GM10266 (cell line): ENCODE measurements at regions not wholly inside any gene's neighbourhood (a gene's known extent, or its start where the extent isn't known, plus 50 kb on each side); places are given as distances from the start of the nearest gene placed in this dataset.
"Not testable (repeated sequence)": the region's sequence is repeated elsewhere in the genome, so short reads cannot be mapped to it uniquely, and the experiment has no call there.

Experiments used
- DNase-seq: peaks from one replicate; pipeline ENCODE4 v3.0.0; 2012; ENCODE audit errors: extremely low spot score
- TF ChIP-seq, protein P1 (sequence below): IDR thresholded peaks from 2 replicates; pipeline ENCODE4 v1.5.1; 2012; ENCODE audit warnings: mild to moderate bottlenecking, low read depth; ENCODE audit not compliant: control insufficient read depth, insufficient read depth; ENCODE audit errors: missing control alignments

DNA sequence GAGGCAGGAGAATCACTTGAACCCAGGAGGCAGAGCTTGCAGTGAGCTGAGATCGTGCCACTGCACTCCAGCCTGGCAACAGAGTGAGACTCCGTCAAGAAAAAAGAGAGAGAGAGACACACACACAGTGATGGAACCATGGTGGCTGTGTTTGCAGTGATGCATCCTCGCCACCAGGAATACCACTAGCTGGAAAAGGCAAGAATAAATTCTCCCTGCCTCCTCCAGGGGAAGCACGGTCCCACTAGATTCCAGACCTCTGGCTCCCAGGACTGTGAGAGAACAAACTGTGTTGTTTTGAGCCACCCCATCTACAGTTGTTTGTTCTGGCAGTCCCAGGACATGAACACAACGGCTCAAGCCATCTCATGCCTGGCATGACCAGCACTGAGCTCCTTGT is 320.3 kb upstream of the FOXK1 start:
- DNase-seq: no peak
- TF ChIP-seq, protein P1, sequence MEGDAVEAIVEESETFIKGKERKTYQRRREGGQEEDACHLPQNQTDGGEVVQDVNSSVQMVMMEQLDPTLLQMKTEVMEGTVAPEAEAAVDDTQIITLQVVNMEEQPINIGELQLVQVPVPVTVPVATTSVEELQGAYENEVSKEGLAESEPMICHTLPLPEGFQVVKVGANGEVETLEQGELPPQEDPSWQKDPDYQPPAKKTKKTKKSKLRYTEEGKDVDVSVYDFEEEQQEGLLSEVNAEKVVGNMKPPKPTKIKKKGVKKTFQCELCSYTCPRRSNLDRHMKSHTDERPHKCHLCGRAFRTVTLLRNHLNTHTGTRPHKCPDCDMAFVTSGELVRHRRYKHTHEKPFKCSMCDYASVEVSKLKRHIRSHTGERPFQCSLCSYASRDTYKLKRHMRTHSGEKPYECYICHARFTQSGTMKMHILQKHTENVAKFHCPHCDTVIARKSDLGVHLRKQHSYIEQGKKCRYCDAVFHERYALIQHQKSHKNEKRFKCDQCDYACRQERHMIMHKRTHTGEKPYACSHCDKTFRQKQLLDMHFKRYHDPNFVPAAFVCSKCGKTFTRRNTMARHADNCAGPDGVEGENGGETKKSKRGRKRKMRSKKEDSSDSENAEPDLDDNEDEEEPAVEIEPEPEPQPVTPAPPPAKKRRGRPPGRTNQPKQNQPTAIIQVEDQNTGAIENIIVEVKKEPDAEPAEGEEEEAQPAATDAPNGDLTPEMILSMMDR: no peak

DNA sequence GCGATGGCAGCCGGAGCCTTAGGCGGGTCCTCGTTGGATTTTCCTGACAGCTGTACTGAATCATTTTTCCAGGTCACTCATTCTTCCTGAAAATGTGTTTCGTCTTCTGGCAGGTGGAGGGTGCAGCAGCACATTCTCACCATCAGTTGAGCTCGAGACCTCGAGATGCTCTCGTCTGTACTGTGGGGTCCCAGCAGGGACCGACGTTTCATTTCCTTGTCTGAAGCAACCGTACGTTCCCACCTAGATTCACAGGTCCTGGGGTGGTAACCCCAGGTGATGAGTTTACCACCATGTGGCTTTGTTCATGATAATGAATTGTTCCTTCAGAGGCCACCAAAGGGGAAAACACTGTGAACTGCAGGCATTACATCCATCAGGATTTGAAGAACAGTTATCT is 298.5 kb upstream of the FOXK1 start:
- TF ChIP-seq, protein P1: no peak

DNA sequence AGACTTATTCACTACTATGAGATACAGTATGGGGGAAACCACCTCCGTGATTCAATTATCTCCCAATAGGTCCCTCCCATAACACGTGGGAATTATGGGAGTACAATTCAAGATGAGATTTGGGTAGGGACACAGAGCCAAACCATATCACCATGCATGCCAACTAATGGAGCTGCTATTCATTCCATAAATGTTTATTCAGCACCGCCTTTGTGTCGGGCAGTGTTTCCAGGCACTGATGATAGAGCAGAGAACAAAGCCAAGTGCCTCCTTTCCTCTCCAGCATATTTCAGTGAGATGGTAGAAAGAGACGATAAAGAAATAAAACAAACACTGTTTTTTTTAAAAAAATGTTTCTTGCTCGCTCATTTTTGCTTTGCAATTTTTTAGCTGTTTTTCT is 295.9 kb upstream of the FOXK1 start:
- no peak for DNase-seq
- TF ChIP-seq, protein P1: no peak

More for the DNA sequence above, 298.5 kb upstream of the FOXK1 start:
- no peak for DNase-seq

DNA sequence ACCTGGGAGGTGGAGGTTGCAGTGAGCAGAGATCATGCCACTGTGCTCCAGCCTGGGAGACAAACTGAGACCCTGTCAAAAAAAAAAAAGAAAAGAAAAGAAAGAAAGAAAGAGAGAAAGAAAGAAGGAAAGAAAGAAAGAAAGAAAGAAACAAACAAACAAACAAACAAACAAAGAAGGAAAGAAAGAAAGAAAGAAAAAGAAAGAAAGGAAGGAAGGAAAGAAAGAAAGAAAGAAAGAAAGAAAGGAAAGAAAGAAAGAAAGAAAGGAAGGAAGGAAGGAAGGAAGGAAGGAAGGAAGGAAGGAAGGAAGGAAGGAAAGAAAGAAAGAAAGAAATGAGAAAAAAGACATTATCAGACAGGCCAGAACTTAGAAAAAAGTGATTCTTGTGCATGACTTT is 291.0 kb upstream of the FOXK1 start:
- not testable (repeated sequence) for DNase-seq

DNA sequence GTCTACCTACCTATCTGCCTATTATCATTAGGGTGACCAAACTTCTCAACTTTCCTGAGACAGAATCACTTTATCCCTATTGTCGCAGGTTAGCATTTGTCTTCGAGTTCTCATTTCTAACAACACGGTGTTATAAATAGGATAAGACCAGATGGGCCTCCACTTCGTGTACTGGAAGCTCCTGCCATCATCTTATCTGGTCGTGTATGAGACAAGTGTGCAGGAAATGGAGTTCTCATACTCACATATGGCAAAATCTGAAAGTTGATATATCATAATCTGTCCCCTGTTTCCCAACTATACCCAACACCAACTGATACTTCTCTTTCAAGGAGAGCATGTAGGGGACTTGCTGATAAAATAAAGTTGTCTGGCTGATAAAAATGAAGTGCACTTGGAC is 287.4 kb upstream of the FOXK1 start:
- TF ChIP-seq, protein P1: no peak
- DNase-seq: no peak

DNA sequence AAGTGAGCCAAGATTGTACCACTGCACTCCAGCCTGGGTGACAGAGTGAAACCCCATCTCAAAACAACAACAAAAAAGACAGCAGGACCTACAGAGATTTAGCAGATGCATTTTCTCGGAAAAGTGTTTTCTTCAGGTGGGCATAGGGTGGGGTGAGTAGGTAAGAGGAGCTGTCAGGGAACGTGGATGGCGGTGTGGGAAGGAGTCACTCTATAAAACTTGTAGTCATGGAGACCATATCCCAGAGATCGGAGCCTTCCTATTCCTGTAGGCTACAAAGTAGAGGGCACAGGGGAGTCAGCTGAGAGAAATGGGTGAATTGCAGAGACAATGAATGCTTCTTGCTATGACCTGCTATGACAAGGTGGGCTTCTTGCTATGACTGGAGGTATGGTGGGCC is 283.0 kb upstream of the FOXK1 start:
- TF ChIP-seq, protein P1: no peak

DNA sequence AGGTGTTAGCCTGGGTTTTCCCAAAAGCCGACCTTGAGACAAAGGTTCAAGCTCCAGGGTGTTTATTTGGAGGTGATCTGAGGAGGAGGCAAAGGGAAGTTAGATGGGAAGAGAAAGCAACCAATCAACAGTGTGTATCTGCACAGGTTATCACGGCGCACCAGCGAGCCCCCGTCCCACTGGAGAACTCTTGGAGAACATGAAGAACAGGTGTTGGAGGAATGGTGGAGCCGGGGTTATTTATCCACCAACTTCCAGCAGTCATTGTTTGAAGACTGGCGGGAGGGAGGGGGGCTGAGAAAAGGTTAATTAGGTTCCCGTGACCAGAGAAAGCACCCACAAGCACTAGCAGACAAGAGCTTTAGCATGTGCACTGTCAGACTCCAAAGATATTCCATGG is 282.5 kb upstream of the FOXK1 start:
- DNase-seq: no peak
- TF ChIP-seq, protein P1: no peak

More for the DNA sequence above, 283.0 kb upstream of the FOXK1 start:
- DNase-seq: no peak
